Esophagus muscularis mucosa (tissue), 4 donors: ENCODE measurements at regions not wholly inside any gene's neighbourhood (a gene's known extent, or its start where the extent isn't known, plus 50 kb on each side); places are given as distances from the start of the nearest gene placed in this dataset.

Experiments used
- DNase-seq: peaks from one replicate; pipeline ENCODE4 v3.0.0-alpha.2; 2017; ENCODE audit errors: extremely low spot score
- H3K27ac ChIP-seq, 4 donors: fragments of 200-600 bp; sonication (generic); replicated peaks in 1 of 4; 1 replicate in 3 of 4; 2 replicates in 1 of 4; pipeline ENCODE4 v1.5.1; 2016 to 2019; ENCODE audit warnings: mild to moderate bottlenecking in 1 of 4
- H3K27me3 ChIP-seq, 4 donors: fragments of 200-600 bp; sonication (generic); one replicate each; pipeline versions ENCODE4 v1.5.1 to v1.6.0; 2016 to 2019
- H3K36me3 ChIP-seq, 4 donors: fragments of 200-600 bp; sonication (generic); one replicate each; pipeline ENCODE4 v1.5.1; 2016 to 2019
- H3K4me1 ChIP-seq, 4 donors: fragments of 200-600 bp; sonication (generic); one replicate each; pipeline ENCODE4 v1.5.1; 2016 to 2019
- H3K4me3 ChIP-seq, 4 donors: fragments of 200-600 bp; sonication (generic); 1 replicate in 2 of 4; 2 replicates in 2 of 4; pipeline ENCODE4 v1.5.1; 2016 to 2019; ENCODE audit warnings: mild to moderate bottlenecking in 4 of 4, moderate library complexity in 1 of 4
- H3K9me3 ChIP-seq, 4 donors: fragments of 200-600 bp; sonication (generic); 1 replicate in 3 of 4; 2 replicates in 1 of 4; pipeline ENCODE4 v1.5.1; 2016 to 2019
- CTCF ChIP-seq, 3 experiments: fragments of 200-600 bp in 2 of 3; fragments of 450-650 bp in 1 of 3; sonication (generic) in 2 of 3; IDR thresholded peaks; one replicate each; pipeline ENCODE4 v1.5.1; 2017 to 2019; ENCODE audit warnings: antibody characterized with exemption in 3 of 3, mild to moderate bottlenecking in 2 of 3, moderate library complexity in 1 of 3
- EP300 ChIP-seq: sonication (generic); formaldehyde crosslinking; IDR thresholded peaks from one replicate; pipeline ENCODE4 v1.6.1; 2017; ENCODE audit warnings: antibody characterized with exemption
- POLR2A ChIP-seq: fragments of 450-650 bp; IDR thresholded peaks from one replicate; pipeline ENCODE4 v1.6.1; 2017; ENCODE audit warnings: antibody characterized with exemption, moderate library complexity, mild to moderate bottlenecking, low read depth
- POLR2AphosphoS5 ChIP-seq, 2 donors: sonication (generic); formaldehyde crosslinking; IDR thresholded peaks; one replicate each; pipeline ENCODE4 v1.6.1; 2017; ENCODE audit warnings: antibody characterized with exemption in 2 of 2
- WGBS: methylation state at CpG from one replicate; pipeline ENCODE4 v1.1.5; 2018; 5-methylcytosine and 5-hydroxymethylcytosine counted together
- intact Hi-C: fragments of 100-400 bp; cut with DNase I; formaldehyde crosslinking; loops from one replicate; pipeline ENCODE4 v1.15.1; 2023

GRCh38 chr3:21042184-21042583, 708.8 kb downstream of the ZNF385D start:
- Histone ChIP-seq H3K4me3 (no peak overlapping the region), H3K27me3 (no peaks in the 10 kb centered on the region), H3K4me1 (no peaks in the 10 kb centered on the region), H3K9me3 (no peaks in the 10 kb centered on the region), H3K27ac (no peak overlapping the region), H3K36me3 (no peaks in the 10 kb centered on the region)
- 95% methylated on average over 9 of the region's 9 CpGs for WGBS
- intact Hi-C loops = no loop called here
- DNase-seq = no peak
- TF ChIP-seq POLR2AphosphoS5 (IDR thresholded peaks at IDR 0.05) (no peak), CTCF (IDR thresholded peaks at IDR 0.05) (no peak), EP300 (no peak), POLR2A (no peak)

- no peaks in the 10 kb centered on the region for H3K4me1 ChIP-seq
- no peak overlapping the region for H3K4me3 ChIP-seq
- H3K27ac ChIP-seq = no peak overlapping the region
- no peaks in the 10 kb centered on the region for H3K27me3 ChIP-seq
- no peaks in the 10 kb centered on the region for H3K36me3 ChIP-seq
- H3K9me3 ChIP-seq = no peaks in the 10 kb centered on the region
- intact Hi-C loops = no loop called here
- DNase-seq = no peak
- WGBS = 21% methylated on average over 1 of the region's 1 CpG
- no peak for TF ChIP-seq CTCF (IDR thresholded peaks at IDR 0.05)
- TF ChIP-seq EP300 = no peak
- no peak for TF ChIP-seq POLR2A
- TF ChIP-seq POLR2AphosphoS5 (IDR thresholded peaks at IDR 0.05) = no peak
These were observed 709.4 kb downstream of the ZNF385D start for GRCh38 chr3:21041621-21042020.

GRCh38 chr3:21036888-21037287, 714.1 kb downstream of the ZNF385D start:
- TF ChIP-seq POLR2A (no peak), POLR2AphosphoS5 (IDR thresholded peaks at IDR 0.05) (no peak), CTCF (IDR thresholded peaks at IDR 0.05) (no peak), EP300 (no peak)
- H3K36me3 ChIP-seq = no peaks in the 10 kb centered on the region
- H3K9me3 ChIP-seq = no peaks in the 10 kb centered on the region
- H3K4me3 ChIP-seq = no peak overlapping the region
- WGBS = 94% methylated on average over 1 of the region's 1 CpG
- no peak for DNase-seq
- no peaks in the 10 kb centered on the region for H3K4me1 ChIP-seq
- intact Hi-C loops = no loop called here
- H3K27ac ChIP-seq = no peak overlapping the region
- no peaks in the 10 kb centered on the region for H3K27me3 ChIP-seq

GRCh38 chr3:21028412-21028811, 722.6 kb downstream of the ZNF385D start:
- no peaks in the 10 kb centered on the region for H3K36me3 ChIP-seq
- H3K4me1 ChIP-seq = no peaks in the 10 kb centered on the region
- H3K4me3 ChIP-seq = no peak overlapping the region
- no peak for DNase-seq
- intact Hi-C loops = no loop called here
- no peaks in the 10 kb centered on the region for H3K27me3 ChIP-seq
- H3K27ac ChIP-seq = no peak overlapping the region
- 93% methylated on average over 5 of the region's 5 CpGs for WGBS
- no peak for TF ChIP-seq POLR2A
- no peak for TF ChIP-seq POLR2AphosphoS5 (IDR thresholded peaks at IDR 0.05)
- TF ChIP-seq EP300 = no peak
- no peak for TF ChIP-seq CTCF (IDR thresholded peaks at IDR 0.05)
- H3K9me3 ChIP-seq = no peaks in the 10 kb centered on the region

GRCh38 chr3:21024563-21024962, 726.4 kb downstream of the ZNF385D start:
- Histone ChIP-seq H3K4me1 (no peaks in the 10 kb centered on the region), H3K27ac (no peak overlapping the region), H3K36me3 (no peaks in the 10 kb centered on the region), H3K4me3 (no peak overlapping the region), H3K27me3 (no peaks in the 10 kb centered on the region), H3K9me3 (no peaks in the 10 kb centered on the region)
- WGBS = 91% methylated on average over 2 of the region's 2 CpGs
- intact Hi-C loops = no loop called here
- TF ChIP-seq CTCF (IDR thresholded peaks at IDR 0.05) (no peak), EP300 (no peak), POLR2AphosphoS5 (IDR thresholded peaks at IDR 0.05) (no peak), POLR2A (no peak)
- DNase-seq = no peak
